ENCODE measurements at regions not wholly inside any gene's neighbourhood (a gene's known extent, or its start where the extent isn't known, plus 50 kb on each side); places are given as distances from the start of the nearest gene placed in this dataset.

DNA sequence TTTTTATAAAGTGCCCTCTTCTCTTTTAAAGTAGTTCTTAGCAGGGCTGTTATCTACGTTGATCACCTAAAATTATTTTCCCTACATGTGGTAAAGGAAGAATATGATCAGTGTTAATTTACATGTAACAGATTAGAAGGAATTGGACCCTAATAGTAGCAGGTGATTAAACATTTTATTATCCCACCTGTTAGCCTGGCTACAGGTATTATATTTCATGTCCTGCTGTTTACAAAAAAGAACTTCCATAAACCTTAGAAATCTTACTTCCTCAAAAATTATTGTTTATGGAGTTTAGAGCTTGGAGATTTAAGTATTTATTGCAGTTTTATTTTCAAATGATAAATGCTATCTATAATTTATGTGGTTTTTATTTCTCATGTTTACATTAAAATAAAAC is 1226.7 kb downstream of the UQCRFS1 start:
- TF ChIP-seq, protein P1, sequence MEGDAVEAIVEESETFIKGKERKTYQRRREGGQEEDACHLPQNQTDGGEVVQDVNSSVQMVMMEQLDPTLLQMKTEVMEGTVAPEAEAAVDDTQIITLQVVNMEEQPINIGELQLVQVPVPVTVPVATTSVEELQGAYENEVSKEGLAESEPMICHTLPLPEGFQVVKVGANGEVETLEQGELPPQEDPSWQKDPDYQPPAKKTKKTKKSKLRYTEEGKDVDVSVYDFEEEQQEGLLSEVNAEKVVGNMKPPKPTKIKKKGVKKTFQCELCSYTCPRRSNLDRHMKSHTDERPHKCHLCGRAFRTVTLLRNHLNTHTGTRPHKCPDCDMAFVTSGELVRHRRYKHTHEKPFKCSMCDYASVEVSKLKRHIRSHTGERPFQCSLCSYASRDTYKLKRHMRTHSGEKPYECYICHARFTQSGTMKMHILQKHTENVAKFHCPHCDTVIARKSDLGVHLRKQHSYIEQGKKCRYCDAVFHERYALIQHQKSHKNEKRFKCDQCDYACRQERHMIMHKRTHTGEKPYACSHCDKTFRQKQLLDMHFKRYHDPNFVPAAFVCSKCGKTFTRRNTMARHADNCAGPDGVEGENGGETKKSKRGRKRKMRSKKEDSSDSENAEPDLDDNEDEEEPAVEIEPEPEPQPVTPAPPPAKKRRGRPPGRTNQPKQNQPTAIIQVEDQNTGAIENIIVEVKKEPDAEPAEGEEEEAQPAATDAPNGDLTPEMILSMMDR (conservative IDR thresholded peaks at IDR 0.05; ENCODE audit: low read depth, low read length) = no peak
- H3K4me3 ChIP-seq (ENCODE audit: low read depth, low read length) = no peak overlapping the region
- DNase-seq (ENCODE audit: low read depth) = no peak

DNA sequence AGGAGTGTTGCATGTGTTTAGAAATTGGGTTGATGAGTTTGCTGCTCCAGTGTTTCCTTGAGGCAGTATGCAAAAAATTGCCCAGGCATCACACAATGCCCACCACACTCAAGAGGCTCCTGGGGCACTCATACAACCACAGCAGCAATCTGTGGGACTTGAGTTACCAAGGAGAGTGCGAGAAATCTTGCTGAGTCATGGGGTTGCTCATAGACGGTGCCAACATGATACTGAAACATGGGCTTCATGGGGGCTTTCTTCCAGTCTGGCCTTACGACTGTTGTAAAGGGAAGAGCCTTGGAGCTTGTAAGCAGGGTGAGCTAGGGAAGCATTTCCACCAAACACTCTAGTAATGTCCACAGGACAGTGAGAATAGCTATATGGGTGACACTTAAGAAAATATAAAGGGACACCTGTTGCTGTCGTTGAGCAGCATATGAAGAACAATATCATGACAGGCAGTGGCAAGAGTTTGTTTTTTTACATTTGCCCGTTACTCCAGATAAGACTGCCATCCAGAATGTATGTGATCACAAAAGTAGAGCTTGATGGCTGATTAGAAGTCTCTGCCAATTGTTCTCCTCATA is 1237.4 kb downstream of the UQCRFS1 start:
- DNase-seq (ENCODE audit: low read depth) = no peak
- no peak overlapping the region for H3K4me3 ChIP-seq (ENCODE audit: low read depth, low read length)
- TF ChIP-seq, protein P1 (conservative IDR thresholded peaks at IDR 0.05; ENCODE audit: low read depth, low read length) = no peak

GRCh38 chr19:27974082-27974513 is 1238.9 kb downstream of the UQCRFS1 start:
- DNase-seq (ENCODE audit: low read depth) = peak; percentile 58

GRCh38 chr19:27972291-27973040 is 1240.5 kb downstream of the UQCRFS1 start:
- peak; percentile 54 for DNase-seq (ENCODE audit: low read depth)
- no peak overlapping the region for H3K4me3 ChIP-seq (ENCODE audit: low read depth, low read length)
- TF ChIP-seq, protein P1 (conservative IDR thresholded peaks at IDR 0.05; ENCODE audit: low read depth, low read length) = no peak

More at GRCh38 chr19:27974082-27974513, 1238.9 kb downstream of the UQCRFS1 start:
- no peak overlapping the region for H3K4me3 ChIP-seq (ENCODE audit: low read depth, low read length)
- TF ChIP-seq, protein P1 (conservative IDR thresholded peaks at IDR 0.05; ENCODE audit: low read depth, low read length) = peak; percentile 74

- DNase-seq (ENCODE audit: low read depth) = no peak
- H3K4me3 ChIP-seq (ENCODE audit: low read depth, low read length) = no peak overlapping the region
- TF ChIP-seq, protein P1 (conservative IDR thresholded peaks at IDR 0.05; ENCODE audit: low read depth, low read length) = no peak
These were observed 1241.1 kb downstream of the UQCRFS1 start for GRCh38 chr19:27971869-27972268.

DNA sequence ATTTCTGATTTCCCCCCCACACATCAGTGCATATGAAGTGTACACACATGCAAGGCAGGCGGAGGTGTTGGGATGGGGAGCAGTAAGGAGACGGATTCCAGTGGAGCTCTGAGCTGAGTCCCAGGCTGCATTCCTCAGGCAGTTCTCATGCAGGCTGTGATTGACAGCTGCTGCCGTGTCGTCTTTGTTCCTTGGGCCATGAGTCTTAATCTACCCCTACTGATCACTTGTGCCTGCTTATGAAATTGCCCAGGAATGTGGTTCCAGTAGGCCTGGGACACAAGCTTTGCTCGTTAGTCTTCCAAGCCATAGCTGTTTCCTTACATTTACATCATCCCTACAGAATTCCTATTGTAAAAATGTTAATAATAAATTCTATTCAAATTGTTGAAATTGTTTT is 1241.9 kb downstream of the UQCRFS1 start:
- TF ChIP-seq, protein P1 (conservative IDR thresholded peaks at IDR 0.05; ENCODE audit: low read depth, low read length) = no peak
- peak; percentile 14 for DNase-seq (ENCODE audit: low read depth)
- no peak overlapping the region for H3K4me3 ChIP-seq (ENCODE audit: low read depth, low read length)

Measured in choroid plexus epithelial cell (primary cell).